Transverse colon (tissue), 4 donors: ENCODE measurements at regions not wholly inside any gene's neighbourhood (a gene's known extent, or its start where the extent isn't known, plus 50 kb on each side); places are given as distances from the start of the nearest gene placed in this dataset.

Experiments used
- DNase-seq: peaks from one replicate; pipeline ENCODE4 v3.0.0-alpha.2; 2019
- H3K27ac ChIP-seq, 4 donors: fragments of 200-600 bp; sonication (generic); 2 replicates each; pipeline ENCODE4 v1.5.1; 2016 to 2018; ENCODE audit warnings: inconsistent platforms in 4 of 4
- H3K27me3 ChIP-seq: fragments of 200-600 bp; sonication (generic); 2 replicates; pipeline ENCODE4 v1.5.1; 2017; ENCODE audit warnings: inconsistent platforms
- H3K36me3 ChIP-seq, 4 donors: fragments of 200-600 bp; sonication (generic); 2 replicates each; pipeline ENCODE4 v1.5.1; 2017 to 2019; ENCODE audit warnings: inconsistent platforms in 4 of 4
- H3K4me1 ChIP-seq, 4 donors: fragments of 200-600 bp; sonication (generic); 2 replicates each; pipeline ENCODE4 v1.5.1; 2017 to 2020; ENCODE audit warnings: inconsistent platforms in 4 of 4
- H3K4me3 ChIP-seq, 4 donors: fragments of 200-600 bp; sonication (generic); 1 replicate in 1 of 4; 2 replicates in 3 of 4; pipeline versions ENCODE4 v1.5.1 to v1.6.1; 2017 to 2019; ENCODE audit warnings: inconsistent platforms in 4 of 4
- H3K9me3 ChIP-seq, 2 donors: fragments of 200-600 bp; sonication (generic); 2 replicates each; pipeline ENCODE4 v1.5.1; 2017 to 2019; ENCODE audit warnings: inconsistent platforms in 2 of 2
- EP300 ChIP-seq: sonication (generic); formaldehyde crosslinking; IDR thresholded peaks from one replicate; pipeline ENCODE4 v1.6.1; 2017; ENCODE audit warnings: antibody characterized with exemption, low read depth
- POLR2A ChIP-seq: fragments of 450-650 bp; IDR thresholded peaks from one replicate; pipeline ENCODE4 v1.6.1; 2016; ENCODE audit warnings: antibody characterized with exemption, mild to moderate bottlenecking, moderate library complexity
- POLR2AphosphoS5 ChIP-seq, 3 donors: sonication (generic); formaldehyde crosslinking; IDR thresholded peaks; one replicate each; pipeline ENCODE4 v1.6.1; 2016; ENCODE audit warnings: antibody characterized with exemption in 3 of 3
- WGBS, 2 donors: methylation state at CpG; one replicate each; pipeline ENCODE4 v1.1.5; 2018; ENCODE audit warnings: low coverage in 1 of 2; 5-methylcytosine and 5-hydroxymethylcytosine counted together
- in situ Hi-C, 4 donors: fragments of 200-750 bp; cut with MboI; loops; one replicate each; pipeline versions ENCODE4 v1.15.0 to v1.15.1; 2017; ENCODE audit warnings: low sequenced_read_pairs in 3 of 4, low pct_ligation_motif_present in 1 of 4, low pct_unique_long_range_greater_than_20kb in 1 of 4
- intact Hi-C: fragments of 100-400 bp; cut with DNase I; formaldehyde crosslinking; loops from one replicate; pipeline ENCODE4 v1.15.1; 2023; ENCODE audit warnings: low total_unique reads
- TF ChIP-seq, protein P1 (sequence below), 5 experiments: fragments of 200-600 bp in 3 of 5; fragments of 450-650 bp in 2 of 5; sonication (generic) in 3 of 5; IDR thresholded peaks; 1 replicate in 2 of 5; 2 replicates in 3 of 5; pipeline ENCODE4 v1.5.1; 2016 to 2017; ENCODE audit warnings: antibody characterized with exemption in 5 of 5, inconsistent platforms in 3 of 5, mild to moderate bottlenecking in 2 of 5, moderate library complexity in 1 of 5

DNA sequence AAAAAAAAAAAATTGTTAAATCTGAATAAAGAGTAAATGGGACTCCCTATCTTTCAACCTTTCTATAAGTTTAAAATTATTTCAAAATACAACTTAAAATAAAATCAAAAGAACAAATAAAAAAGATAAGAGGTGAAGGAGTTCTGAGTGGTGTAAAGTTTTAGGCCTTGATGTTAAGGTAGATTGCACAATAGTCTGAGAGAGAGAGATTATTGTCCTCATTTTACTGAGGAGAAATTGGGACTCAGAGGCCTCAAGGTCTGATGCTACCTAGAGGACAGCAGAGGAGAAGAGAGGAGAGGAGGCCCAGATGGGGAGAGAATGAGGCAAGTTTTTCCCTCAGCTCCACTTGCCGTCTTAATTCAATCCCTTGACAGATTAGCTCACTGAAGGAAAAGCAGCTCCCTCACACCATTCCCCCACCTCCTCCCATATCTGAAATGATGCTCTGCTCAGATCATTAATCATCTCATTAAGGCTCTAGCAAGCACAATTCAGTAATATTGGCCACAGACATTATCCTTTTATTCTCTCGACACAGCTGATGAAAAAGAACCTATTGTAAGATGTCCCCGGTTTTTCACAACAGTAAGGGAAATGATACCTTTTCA, 106.3 kb upstream of the PTPN13 start:
- Histone ChIP-seq H3K4me3 (no peak overlapping the region), H3K27ac (no peak overlapping the region), H3K4me1 (peaks cover 0 to 3% (median 1%) of the 10 kb centered on the region in 4 donors), H3K27me3 (no peaks in the 10 kb centered on the region), H3K36me3 (no peaks in the 10 kb centered on the region), H3K9me3 (no peaks in the 10 kb centered on the region)
- 87 to 95% methylated on average over 3 of the region's 3 CpGs for WGBS, 2 donors
- in situ Hi-C loops = no loop called here
- DNase-seq = no peak
- intact Hi-C loops = no loop called here
- TF ChIP-seq POLR2AphosphoS5 (IDR thresholded peaks at IDR 0.05) (no peak), POLR2A (no peak), EP300 (no peak)
- TF ChIP-seq, protein P1, sequence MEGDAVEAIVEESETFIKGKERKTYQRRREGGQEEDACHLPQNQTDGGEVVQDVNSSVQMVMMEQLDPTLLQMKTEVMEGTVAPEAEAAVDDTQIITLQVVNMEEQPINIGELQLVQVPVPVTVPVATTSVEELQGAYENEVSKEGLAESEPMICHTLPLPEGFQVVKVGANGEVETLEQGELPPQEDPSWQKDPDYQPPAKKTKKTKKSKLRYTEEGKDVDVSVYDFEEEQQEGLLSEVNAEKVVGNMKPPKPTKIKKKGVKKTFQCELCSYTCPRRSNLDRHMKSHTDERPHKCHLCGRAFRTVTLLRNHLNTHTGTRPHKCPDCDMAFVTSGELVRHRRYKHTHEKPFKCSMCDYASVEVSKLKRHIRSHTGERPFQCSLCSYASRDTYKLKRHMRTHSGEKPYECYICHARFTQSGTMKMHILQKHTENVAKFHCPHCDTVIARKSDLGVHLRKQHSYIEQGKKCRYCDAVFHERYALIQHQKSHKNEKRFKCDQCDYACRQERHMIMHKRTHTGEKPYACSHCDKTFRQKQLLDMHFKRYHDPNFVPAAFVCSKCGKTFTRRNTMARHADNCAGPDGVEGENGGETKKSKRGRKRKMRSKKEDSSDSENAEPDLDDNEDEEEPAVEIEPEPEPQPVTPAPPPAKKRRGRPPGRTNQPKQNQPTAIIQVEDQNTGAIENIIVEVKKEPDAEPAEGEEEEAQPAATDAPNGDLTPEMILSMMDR (IDR thresholded peaks at IDR 0.05) = no peak

DNA sequence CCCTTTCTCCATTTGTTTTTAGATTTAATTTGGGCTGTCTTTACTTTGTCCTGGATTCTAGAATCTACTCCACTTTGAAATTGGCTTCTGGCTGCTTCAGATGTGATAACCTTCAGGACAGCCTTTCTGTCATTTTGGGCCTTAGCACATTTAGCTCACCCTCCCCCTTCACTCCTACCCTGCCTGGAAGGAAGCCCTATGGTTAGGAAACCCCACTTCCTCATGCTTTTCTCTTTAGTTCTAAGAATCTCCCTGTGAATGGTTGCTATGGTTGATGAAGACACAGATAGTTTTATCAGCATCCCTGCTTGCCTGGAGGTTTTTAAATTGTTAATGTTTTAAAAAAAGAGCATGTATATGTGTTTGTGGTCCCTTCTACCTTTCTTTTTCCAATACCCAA, 100.7 kb upstream of the PTPN13 start:
- TF ChIP-seq EP300 = no peak
- TF ChIP-seq POLR2AphosphoS5 (IDR thresholded peaks at IDR 0.05) = no peak
- TF ChIP-seq POLR2A = no peak
- TF ChIP-seq, protein P1 (IDR thresholded peaks at IDR 0.05) = no peak
- no peak overlapping the region for H3K27ac ChIP-seq
- H3K36me3 ChIP-seq = no peaks in the 10 kb centered on the region
- in situ Hi-C loops = loop anchor here (5.0 to 10.0 kb wide), 2 partner anchors 401 to 404 kb away; partner anchors contain the start of gene C4orf36 (in 2 of the 4)
- H3K4me3 ChIP-seq = no peak overlapping the region
- H3K9me3 ChIP-seq = no peaks in the 10 kb centered on the region
- H3K4me1 ChIP-seq = no peaks in the 10 kb centered on the region
- no peaks in the 10 kb centered on the region for H3K27me3 ChIP-seq
- DNase-seq = no peak
- intact Hi-C loops = no loop called here

DNA sequence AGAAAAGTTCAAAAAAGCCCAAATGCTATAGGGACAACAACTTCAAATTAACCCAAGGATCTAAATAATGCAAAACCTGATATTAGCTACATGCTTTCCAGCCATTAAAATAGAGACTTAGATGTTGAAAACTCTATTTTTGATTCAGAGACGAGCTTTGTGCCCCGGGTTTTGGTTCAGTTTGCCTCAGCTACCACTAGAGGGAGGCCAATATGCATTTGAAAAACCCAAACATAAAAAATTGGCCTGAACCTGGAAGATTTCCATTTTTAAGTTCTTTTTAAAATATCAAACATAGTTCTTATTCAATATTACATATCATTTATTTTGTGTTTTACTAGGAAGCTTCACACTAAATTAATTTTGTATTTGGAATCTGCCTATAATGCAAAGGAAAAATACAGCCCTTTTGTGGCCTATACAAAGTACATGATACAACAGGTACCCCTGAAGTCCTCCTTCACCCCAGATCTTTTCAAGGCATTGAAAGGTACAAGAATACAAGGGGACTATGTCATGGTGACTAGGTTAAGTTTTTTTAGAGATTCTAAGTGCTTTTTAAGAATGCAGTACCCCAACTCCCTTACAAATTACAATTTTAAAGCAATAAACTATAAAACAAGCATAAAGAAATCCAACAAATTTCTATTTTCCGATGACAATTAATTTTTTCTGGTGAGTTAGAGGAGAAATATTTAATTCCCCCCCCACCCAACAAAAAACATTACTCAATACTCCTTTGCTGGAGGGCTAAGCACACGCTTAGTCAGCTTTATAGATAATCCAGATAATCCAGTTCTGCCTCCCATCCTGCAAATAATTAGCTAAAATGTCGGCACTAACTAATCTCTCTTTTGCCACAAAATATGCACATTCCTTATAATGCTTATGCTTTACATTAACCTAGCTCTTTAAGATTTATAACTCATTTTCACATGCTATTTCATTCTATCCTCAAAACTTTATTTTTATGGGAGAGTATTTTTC, 97.7 kb upstream of the PTPN13 start:
- Histone ChIP-seq H3K27ac (no peak overlapping the region), H3K4me1 (peaks cover 0 to 3% (median 0%) of the 10 kb centered on the region in 4 donors), H3K27me3 (no peaks in the 10 kb centered on the region), H3K4me3 (no peak overlapping the region), H3K9me3 (no peaks in the 10 kb centered on the region), H3K36me3 (no peaks in the 10 kb centered on the region)
- intact Hi-C loops (loop anchor here (5.0 kb wide), 1 partner anchor 401 kb away; no protein-coding TSS in a partner anchor), in situ Hi-C loops (loop anchor here in 2 of 4 donors (10.0 kb wide), 1 partner anchor 398 kb away; the partner anchor contains the start of gene C4orf36 (in 2 of the 2))
- WGBS, 2 donors = 35 to 38% methylated on average over 5 of the region's 5 CpGs
- TF ChIP-seq, protein P1 (IDR thresholded peaks at IDR 0.05) = peak; percentile 69 to 87 (median 84)
- TF ChIP-seq POLR2A = no peak
- peak; percentile 16 for DNase-seq

DNA sequence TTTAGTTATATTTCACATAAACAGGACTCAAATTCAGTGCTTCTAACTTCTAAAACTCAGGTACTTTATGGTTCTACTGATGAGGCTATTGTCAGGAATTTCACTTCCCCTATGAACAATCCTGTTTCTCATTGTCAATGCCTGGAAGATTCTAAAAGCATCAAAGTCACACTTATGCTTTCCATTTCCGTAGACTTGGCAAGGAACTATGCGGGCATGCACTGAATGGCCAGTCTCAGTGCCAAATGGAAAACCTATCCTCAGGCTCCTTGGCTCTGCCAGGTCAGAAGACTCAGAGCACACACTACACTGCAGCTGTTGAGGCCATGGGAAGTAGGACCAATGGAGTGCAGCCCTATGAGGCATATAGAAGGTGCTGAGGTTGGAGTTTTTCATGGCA, 97.0 kb upstream of the PTPN13 start:
- in situ Hi-C loops (loop anchor here in 2 of 4 donors (10.0 kb wide), 1 partner anchor 398 kb away; the partner anchor contains the start of gene C4orf36 (in 2 of the 2)), intact Hi-C loops (loop anchor here (5.0 kb wide), 1 partner anchor 400 kb away; no protein-coding TSS in a partner anchor)
- 72 to 92% methylated on average over 2 of the region's 2 CpGs for WGBS, 2 donors
- Histone ChIP-seq H3K27ac (no peak overlapping the region), H3K27me3 (no peaks in the 10 kb centered on the region), H3K4me1 (peaks cover 0 to 3% (median 0%) of the 10 kb centered on the region in 4 donors), H3K4me3 (no peak overlapping the region), H3K36me3 (no peaks in the 10 kb centered on the region), H3K9me3 (no peaks in the 10 kb centered on the region)
- no peak for DNase-seq
- TF ChIP-seq POLR2AphosphoS5 (IDR thresholded peaks at IDR 0.05) (no peak), EP300 (no peak), POLR2A (no peak)
- TF ChIP-seq, protein P1 (IDR thresholded peaks at IDR 0.05) = no peak
